HG03108 (cell line): ENCODE measurements at regions not wholly inside any gene's neighbourhood (a gene's known extent, or its start where the extent isn't known, plus 50 kb on each side); places are given as distances from the start of the nearest gene placed in this dataset.

Experiments used
- ATAC-seq: cut with Tn5 transposase; IDR thresholded peaks from one replicate; pipeline ENCODE4 v1.9.1; 2021; ENCODE audit warnings: moderate library complexity; ENCODE audit not compliant: unreplicated experiment

- ATAC-seq, result no peak
Measured at GRCh38 chr4:160175064-160175643, 1072.3 kb downstream of the RAPGEF2 start.

- no peak for ATAC-seq
Measured at GRCh38 chr4:160180211-160180610, 1077.3 kb downstream of the RAPGEF2 start.

- no peak for ATAC-seq
Measured at GRCh38 chr4:160182727-160183126, 1079.8 kb downstream of the RAPGEF2 start.

GRCh38 chr4:160184884-160185283, 1082.0 kb downstream of the RAPGEF2 start:
- ATAC-seq, result no peak

GRCh38 chr4:160193787-160194186, 1090.9 kb downstream of the RAPGEF2 start:
- no peak for ATAC-seq

GRCh38 chr4:160194716-160195115, 1091.8 kb downstream of the RAPGEF2 start:
- ATAC-seq, result no peak

- no peak for ATAC-seq
Measured at GRCh38 chr4:160202802-160203201, 1099.9 kb downstream of the RAPGEF2 start.

- ATAC-seq, result no peak
Measured at GRCh38 chr4:160212078-160212477, 1109.2 kb downstream of the RAPGEF2 start.

GRCh38 chr4:160213366-160213765, 1110.5 kb downstream of the RAPGEF2 start:
- ATAC-seq, result no peak

GRCh38 chr4:160217352-160217751, 1114.5 kb downstream of the RAPGEF2 start:
- no peak for ATAC-seq

GRCh38 chr4:160224049-160224448, 1121.2 kb downstream of the RAPGEF2 start:
- no peak for ATAC-seq

- no peak for ATAC-seq
Measured at GRCh38 chr4:160233141-160233540, 1130.3 kb downstream of the RAPGEF2 start.

- ATAC-seq, result no peak
Measured at GRCh38 chr4:160235285-160235684, 1132.4 kb downstream of the RAPGEF2 start.

- ATAC-seq, result no peak
Measured at GRCh38 chr4:160235771-160236170, 1132.9 kb downstream of the RAPGEF2 start.

- ATAC-seq, result no peak
Measured at GRCh38 chr4:160238790-160239189, 1135.9 kb downstream of the RAPGEF2 start.

- ATAC-seq, result no peak
Measured at GRCh38 chr4:160247091-160247656, 1144.3 kb downstream of the RAPGEF2 start.

GRCh38 chr4:160251522-160252170, 1148.8 kb downstream of the RAPGEF2 start:
- ATAC-seq, result no peak

- ATAC-seq, result no peak
Measured at GRCh38 chr4:160257318-160257717, 1154.4 kb downstream of the RAPGEF2 start.

- no peak for ATAC-seq
Measured at GRCh38 chr4:160265014-160265413, 1162.1 kb downstream of the RAPGEF2 start.

GRCh38 chr4:160265836-160266235, 1163.0 kb downstream of the RAPGEF2 start:
- ATAC-seq, result no peak

- ATAC-seq, result no peak
Measured at GRCh38 chr4:160276785-160277325, 1174.0 kb downstream of the RAPGEF2 start.

GRCh38 chr4:160283081-160283480, 1180.2 kb downstream of the RAPGEF2 start:
- ATAC-seq, result no peak
